GM21526 (cell line): ENCODE measurements at regions not wholly inside any gene's neighbourhood (a gene's known extent, or its start where the extent isn't known, plus 50 kb on each side); places are given as distances from the start of the nearest gene placed in this dataset.

Experiments used
- ATAC-seq: cut with Tn5 transposase; IDR thresholded peaks from one replicate; pipeline ENCODE4 v1.9.1; 2021; ENCODE audit warnings: moderate library complexity; ENCODE audit not compliant: unreplicated experiment, low FRiP score

- no peak for ATAC-seq
Observed at GRCh38 chr18:75643083-75643482, 215.6 kb upstream of the SMIM21 start.

GRCh38 chr18:75639472-75639831 is 211.9 kb upstream of the SMIM21 start:
- ATAC-seq: no peak

GRCh38 chr18:75638776-75639471 is 211.4 kb upstream of the SMIM21 start:
- ATAC-seq: no peak

- ATAC-seq: no peak
Observed at GRCh38 chr18:75638223-75638775, 210.8 kb upstream of the SMIM21 start.

- no peak for ATAC-seq
Observed at GRCh38 chr18:75635096-75635495, 207.6 kb upstream of the SMIM21 start.

GRCh38 chr18:75625966-75626365 is 198.5 kb upstream of the SMIM21 start:
- no peak for ATAC-seq

- ATAC-seq: no peak
Observed at GRCh38 chr18:75624869-75625268, 197.4 kb upstream of the SMIM21 start.

GRCh38 chr18:75621818-75622217 is 194.3 kb upstream of the SMIM21 start:
- no peak for ATAC-seq

GRCh38 chr18:75618146-75618545 is 190.6 kb upstream of the SMIM21 start:
- no peak for ATAC-seq

GRCh38 chr18:75612456-75612855 is 185.0 kb upstream of the SMIM21 start:
- ATAC-seq: no peak

GRCh38 chr18:75607701-75608100 is 180.2 kb upstream of the SMIM21 start:
- ATAC-seq: no peak

GRCh38 chr18:75592527-75592926 is 165.0 kb upstream of the SMIM21 start:
- no peak for ATAC-seq

- no peak for ATAC-seq
Observed at GRCh38 chr18:75588412-75588811, 160.9 kb upstream of the SMIM21 start.

GRCh38 chr18:75587131-75587530 is 159.6 kb upstream of the SMIM21 start:
- ATAC-seq: no peak

- no peak for ATAC-seq
Observed at GRCh38 chr18:75586130-75586889, 158.8 kb upstream of the SMIM21 start.

GRCh38 chr18:75582940-75583339 is 155.4 kb upstream of the SMIM21 start:
- ATAC-seq: no peak

GRCh38 chr18:75582406-75582821 is 154.9 kb upstream of the SMIM21 start:
- no peak for ATAC-seq

- ATAC-seq: no peak
Observed at GRCh38 chr18:75581336-75582131, 154.0 kb upstream of the SMIM21 start.

- no peak for ATAC-seq
Observed at GRCh38 chr18:75574187-75574586, 146.7 kb upstream of the SMIM21 start.

- ATAC-seq: no peak
Observed at GRCh38 chr18:75563150-75563549, 135.6 kb upstream of the SMIM21 start.

GRCh38 chr18:75562216-75562615 is 134.7 kb upstream of the SMIM21 start:
- no peak for ATAC-seq
